Head of caudate nucleus (tissue), 42 donors: ENCODE measurements at regions not wholly inside any gene's neighbourhood (a gene's known extent, or its start where the extent isn't known, plus 50 kb on each side); places are given as distances from the start of the nearest gene placed in this dataset.

Experiments used
- DNase-seq, 42 donors: peaks; one replicate each; pipeline versions ENCODE4 v3.0.0 to v3.0.0-alpha.2; 2020 to 2021; ENCODE audit warnings: mixed read lengths in 7 of 42
- intact Hi-C: fragments of 100-400 bp; cut with DNase I; formaldehyde crosslinking; loops from one replicate; pipeline ENCODE4 v1.15.0; 2022

DNA sequence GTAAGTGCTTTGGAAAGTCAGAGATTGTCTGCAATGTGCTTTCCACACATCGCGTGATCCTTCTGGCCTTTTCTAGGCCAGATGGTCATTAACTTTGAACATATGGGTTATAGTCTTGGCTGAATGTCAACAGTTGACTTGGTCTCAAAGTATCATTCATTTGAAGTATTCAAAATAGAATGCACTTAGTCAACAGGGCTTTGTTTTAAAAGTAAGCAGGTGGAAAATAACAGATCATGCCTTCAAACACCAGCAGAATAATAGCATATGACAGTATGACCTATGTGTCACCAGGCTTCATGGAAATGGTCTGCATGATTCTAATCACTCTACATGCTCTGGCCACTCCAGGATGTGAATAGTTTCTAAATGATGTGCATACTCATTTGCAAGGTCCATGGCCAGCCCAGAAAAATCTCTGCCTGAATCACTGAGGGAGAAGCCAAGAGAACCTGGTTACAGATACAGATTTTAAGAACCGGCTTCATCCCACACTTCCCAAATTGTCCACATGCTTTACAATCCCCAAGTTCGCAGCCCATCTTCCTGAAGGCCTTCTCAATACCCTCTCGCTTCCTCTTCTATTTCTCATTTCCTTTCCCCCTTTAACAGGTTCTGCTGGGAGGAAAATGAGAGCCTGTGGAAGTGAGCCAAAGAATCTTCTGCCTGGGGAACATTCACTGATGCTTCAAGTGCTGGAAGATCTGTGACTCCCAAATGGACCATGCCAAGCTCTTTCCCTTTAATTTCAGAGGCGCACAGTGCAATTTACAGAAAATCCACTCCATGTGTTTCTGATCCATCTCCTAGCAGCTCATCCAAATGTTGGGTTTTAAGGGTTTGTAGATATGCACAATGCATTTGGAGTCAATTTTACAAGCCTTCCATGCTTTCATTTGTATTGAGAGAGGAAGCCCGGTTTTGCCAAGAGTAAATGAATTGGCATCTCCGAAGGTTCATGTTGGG lies 122.8 kb upstream of the GDF10 start:
- intact Hi-C loops = no loop called here

DNA sequence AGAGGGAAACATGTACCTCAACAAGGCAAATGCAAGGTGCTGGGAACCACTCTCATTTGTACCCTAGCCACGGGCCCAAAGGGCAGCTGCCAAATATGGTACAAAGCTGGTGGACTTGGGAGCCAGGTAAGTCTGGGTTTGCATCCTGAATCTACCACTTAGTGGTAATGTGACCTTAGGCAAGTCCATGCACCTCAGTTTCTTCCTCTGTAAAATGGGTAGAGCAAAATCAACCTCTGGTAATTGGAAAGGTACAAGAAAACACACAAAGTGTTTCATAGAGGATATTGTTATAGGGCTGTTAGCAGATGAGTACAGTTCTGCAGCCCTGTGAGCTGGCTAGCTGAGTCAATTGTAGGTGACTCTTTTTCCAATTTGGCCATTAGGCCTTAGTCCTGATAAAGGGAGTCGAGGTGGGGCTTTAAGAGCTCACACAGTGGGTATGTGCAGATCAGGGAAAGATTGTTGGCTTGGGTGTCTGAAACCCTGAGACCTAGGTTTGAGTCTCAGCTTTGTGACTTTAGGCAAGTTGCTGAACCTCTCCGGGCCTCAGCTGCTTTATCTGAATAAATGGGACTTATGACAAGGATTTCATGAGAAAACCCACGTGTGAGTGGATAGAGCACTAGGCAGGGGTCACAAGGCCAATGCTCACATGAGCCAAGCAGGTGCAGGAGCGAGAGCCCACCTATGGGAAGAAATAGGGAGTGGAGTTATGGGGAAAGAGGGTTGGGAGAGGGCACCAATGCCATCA lies 121.3 kb upstream of the GDF10 start:
- DNase-seq = peak in 2 of 42 donors; percentile 12 to 24
- intact Hi-C loops = no loop called here

More for the DNA sequence above, 122.8 kb upstream of the GDF10 start:
- DNase-seq = peak in 2 of 42 donors; percentile 21

DNA sequence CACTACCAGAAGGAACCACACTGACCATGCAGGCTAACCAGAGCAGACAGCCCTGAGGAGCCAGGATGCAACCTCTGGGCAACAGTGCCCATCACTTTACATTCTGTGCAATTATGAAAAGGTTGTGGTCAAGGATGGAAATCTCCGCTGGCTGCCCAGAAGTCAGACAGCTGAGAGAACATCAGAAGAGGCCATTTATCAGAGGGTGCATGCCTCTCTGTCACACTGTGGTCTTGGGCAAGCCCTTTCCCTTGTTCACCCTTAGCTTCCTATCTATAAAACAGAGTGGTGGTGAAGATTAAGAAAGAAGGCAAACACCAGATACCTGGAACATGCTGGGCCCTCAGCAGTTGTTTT lies 120.7 kb upstream of the GDF10 start:
- DNase-seq = peak in 1 of 42 donors; percentile 17
- intact Hi-C loops = no loop called here

DNA sequence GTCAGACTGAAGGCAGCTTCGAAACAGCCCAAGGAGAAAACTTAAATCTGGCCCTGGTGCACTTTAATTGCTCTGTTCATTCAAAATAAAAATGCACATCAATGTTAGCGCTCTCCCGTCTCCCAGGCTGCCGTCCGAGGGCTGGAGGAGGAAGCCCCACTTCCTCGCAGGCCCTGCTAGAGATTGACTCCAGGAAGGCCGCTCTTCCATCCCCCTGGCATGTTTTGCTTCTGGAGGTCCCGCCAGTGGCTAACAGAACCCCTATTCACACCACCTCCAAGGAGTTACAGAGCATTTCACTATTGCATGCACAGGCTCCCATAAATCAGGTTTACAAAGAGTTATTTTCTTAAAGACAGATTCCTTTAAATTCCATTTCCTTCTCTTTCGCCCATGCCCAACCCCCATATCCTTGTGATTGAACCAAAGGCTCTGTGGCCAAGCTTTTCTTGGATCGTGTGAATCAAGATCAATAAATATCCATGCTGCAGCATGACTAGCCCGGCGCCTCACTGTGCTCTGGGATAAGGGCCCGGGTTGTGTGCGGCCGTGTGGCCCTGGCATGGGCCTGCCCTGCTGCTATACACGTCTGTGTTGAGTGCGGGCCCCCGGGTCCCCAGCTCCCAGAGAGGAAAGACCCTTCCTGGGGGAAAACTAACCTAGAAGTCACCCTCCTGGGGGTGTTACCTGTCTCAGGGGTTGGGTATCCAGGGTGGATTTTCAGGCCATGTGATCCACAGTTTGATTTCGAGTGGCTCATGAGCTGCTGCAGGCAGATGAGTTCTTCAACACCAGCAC lies 118.7 kb upstream of the GDF10 start:
- peak in 2 of 42 donors; percentile 28 to 33 for DNase-seq
- intact Hi-C loops = no loop called here

DNA sequence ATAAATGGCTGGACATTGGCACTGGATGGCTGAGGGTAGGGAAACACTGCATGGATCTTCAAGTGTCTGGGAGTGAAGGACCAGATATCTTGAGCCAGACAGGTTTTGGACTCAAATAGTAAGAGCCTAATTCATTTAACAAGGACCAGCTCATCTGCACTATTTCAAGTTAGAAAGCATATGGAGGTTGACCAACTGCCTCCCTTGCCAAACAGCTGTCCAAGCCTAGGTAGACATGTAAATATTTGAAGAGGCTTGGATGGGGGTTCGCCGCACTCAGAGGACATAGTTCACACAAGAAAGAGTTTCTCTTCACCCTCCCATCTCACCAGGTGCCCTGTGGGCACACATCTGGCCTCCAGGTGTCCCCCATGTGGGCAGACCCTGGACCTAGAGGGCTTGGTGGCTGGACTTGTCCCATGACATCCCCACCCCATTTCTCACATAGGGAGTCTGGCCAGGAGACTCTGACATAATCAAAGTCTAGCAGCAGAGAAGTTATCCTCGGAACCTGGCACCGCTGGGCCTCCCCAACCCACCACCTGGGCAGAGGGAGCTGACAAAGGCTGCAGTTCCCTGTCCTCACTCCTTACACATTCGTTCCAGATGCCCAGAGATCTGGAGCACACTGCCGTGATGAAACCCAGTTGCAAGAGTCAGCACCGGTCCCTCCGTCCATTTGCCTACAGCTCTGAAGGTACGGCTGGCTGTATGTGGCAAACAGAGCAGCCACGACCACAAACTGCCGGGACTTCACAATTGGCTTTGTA lies 116.9 kb upstream of the GDF10 start:
- intact Hi-C loops = no loop called here
- no peak for DNase-seq

DNA sequence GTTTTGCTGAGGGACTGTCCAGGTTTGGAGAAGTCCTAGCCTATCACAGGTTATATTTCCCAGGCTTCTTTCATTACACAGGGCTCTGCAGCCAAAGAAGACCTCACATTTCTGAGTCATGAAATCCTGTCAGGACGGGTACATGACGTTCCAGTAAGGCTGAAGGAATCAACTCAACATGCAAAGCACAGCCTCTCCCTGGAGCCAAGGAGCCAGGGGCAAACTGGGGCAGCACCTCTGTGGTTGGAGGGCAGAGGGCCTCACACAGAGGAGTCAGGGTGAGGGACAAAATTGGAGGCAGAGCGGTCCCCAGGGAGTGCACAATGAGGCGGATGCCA lies 116.3 kb upstream of the GDF10 start:
- DNase-seq = peak in 2 of 42 donors; percentile 8 to 26
- intact Hi-C loops = no loop called here

DNA sequence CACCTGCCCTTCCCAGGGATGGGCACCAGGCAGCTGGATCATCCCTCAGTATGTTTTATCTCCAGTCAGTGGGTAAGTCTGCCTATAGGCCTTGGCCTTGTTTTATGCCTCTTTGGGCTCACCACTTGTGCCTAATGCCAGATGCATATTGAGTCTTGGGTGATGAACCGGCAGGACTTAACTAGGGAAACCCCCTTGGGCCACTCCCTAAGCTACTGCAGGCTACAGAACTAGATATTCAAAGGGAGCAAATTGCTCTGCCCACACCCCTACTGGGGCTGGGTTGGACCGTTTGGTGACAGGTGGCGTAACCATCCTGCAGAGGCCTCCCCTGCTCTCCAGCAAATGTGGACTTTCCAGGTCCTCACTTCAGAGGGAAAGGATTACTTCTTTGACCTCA lies 115.7 kb upstream of the GDF10 start:
- DNase-seq = no peak
- intact Hi-C loops = no loop called here

DNA sequence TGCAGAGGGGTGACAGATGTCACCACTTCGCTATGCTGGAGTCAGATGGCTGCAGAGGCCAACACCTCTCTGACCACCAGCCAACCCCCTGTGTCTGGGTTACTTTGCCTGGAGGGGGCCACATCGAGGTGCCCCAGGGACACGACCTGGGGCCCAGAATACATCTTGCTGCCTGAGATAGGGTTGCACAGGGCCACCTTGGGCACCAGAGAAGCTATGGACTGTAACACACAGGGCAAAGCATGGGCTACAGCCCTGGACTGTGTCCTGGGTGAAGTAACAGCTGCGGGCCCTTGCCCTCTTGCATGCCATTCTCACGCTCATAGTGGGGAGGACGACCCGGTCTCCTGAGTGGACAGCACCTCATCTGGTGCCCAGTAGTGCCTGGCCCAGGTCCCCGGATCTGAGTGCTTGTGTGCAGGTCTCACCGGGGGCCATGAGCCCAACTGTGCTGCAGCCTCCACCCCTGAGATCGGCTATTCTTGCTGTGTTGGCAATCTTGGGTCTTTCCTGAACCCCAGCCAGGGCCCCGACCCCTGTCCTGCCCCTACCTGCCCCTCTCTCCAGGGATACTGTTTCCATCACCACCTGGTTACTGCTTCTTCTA lies 115.2 kb upstream of the GDF10 start:
- intact Hi-C loops = no loop called here
- DNase-seq = peak in 1 of 42 donors; percentile 19

DNA sequence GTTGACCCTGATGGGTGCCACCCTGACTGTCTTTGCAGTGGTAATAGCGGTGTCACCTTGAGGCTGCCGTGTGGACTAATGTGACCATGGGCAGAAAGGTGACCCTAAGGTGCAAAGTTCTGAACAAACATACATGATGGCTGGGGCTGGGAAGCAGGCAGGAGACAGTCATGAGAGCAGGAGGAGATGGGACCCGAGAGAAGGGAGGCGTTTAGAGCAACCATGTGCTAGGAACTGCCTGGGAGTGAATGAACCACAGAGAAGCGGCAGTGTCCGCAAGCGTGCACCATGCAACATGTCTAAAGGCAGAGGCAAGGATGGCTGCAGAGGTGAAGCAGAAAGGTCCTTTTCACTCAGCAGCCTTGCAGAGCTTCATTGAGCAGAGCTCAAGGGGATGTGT lies 113.1 kb upstream of the GDF10 start:
- intact Hi-C loops = no loop called here

DNA sequence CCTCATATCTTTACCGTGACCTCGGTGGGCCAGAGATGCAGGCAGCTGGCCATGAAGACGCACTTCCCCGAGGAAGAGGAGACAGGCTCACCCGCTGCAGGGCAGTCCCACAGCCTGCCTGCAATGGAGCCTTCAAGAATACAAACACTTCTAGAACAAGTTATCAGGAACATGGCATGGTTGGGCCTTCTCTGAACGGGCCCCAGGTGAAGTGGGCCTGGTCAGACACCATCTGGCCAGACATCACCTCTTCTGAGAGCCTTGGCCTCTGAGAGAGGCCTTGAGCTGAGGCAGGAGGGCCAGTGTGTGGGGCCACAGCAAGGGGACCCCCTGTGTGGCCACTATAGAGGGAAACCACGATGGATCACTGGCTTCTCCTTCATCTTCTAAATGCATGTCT lies 112.4 kb upstream of the GDF10 start:
- intact Hi-C loops = no loop called here
- no peak for DNase-seq

More for the DNA sequence above, 113.1 kb upstream of the GDF10 start:
- peak in 1 of 42 donors; percentile 12 for DNase-seq

DNA sequence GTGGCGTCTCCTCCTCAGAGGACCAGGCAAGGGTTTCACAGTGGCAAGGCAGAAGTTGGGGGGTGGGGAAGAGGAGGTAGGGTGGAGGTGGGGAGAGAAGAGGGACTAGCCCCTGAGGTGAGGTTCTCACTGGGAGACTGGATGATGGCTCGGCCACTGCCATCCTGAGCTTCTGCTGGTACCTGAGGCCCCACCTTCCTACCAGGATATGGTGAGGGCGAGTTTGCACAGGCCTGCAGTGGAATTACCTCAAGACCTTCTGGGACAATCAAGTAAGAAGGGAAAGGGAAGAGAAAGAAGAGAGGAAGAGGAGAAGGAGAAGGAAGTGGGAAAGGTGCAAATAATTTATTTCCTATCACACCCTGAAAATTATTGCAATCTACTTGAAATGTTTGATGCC lies 111.8 kb upstream of the GDF10 start:
- intact Hi-C loops = no loop called here
- peak in 1 of 42 donors; percentile 18 for DNase-seq

DNA sequence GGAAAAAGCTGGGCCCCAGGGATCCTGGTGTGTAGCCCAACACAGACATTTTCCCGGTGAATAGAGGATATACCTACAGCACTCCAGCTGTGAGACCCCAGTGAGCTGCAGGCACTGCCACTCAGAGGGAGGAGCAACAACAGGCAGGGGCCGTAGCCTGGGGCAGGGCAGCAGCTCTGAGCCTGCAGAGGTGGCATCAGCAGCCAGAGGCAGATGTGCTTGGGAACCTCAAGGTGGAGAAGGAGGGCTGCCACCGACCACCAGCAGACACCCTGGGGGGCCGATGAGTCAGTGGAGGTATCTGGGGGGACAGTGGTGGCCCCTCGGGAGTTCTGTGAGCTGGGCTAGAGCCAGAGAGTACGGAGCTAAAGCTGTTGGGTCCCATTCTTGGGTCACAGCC lies 110.2 kb upstream of the GDF10 start:
- intact Hi-C loops = no loop called here
- no peak for DNase-seq

DNA sequence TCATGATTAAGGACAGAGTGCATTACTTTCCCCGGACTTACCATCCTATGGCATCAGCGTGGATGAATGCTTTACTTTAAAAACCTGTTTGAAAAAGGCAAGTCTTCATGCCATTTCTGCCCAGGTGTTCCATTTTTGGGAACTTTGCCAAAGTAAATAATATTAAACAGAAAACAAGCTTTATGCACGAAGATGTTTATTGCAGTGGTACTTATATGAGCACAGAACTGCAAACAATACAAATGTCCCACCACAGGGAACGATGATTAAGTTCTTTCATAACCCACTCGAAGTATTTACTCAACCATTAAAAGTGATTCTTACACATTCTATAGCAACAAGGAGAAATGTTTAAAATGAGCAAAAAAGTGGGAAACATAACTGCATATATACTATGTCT lies 109.7 kb upstream of the GDF10 start:
- intact Hi-C loops = no loop called here
- no peak for DNase-seq

DNA sequence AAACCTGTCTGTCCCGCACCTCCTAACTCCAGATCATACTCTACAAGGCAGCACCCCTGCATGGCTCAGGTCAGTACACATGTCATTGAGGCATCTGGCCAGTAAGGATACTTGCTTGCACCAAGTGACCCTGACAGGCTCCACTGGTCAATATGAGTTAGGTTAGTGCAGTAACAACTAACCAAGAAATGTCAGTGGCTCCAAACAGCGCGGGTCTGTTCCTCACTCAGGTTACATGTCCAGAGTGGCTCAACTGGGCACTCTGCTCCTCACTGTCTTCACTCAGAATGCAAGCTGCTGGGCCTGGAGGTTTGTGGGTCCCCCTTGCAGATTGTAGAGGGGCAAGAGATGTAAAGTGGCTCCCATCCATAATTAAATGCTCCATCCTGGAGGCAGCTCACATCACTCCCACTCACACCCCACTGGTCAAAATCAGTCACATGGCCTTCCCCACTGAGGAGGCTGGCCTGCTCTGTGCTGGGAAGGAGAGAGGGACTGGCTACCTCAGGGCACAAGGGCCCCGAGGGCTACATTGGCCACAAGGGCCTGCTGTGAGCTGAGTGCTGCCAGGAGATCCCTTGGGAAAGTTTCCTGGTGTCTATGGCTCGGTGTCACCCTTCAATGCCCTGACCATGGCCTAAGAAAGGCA lies 109.1 kb upstream of the GDF10 start:
- intact Hi-C loops = no loop called here
- no peak for DNase-seq

DNA sequence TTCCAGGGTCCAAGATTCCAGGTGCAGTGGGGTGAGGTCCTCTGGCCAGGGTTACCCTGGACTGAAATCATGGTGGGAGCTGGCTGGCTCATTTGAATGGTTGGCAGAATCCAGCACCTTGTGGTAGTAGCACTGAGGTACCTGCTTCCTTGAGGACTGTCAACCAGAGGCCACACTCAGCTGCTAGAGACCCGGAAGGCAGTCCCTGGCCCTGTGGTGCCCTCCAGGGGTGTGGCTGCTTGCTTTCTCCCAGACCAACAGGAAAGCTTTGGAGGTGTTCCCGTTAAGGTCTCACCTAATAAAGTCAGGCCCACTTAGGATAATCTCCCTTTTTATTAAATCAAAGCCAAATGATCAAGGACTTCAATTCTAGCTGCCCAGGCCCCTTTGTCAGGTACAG lies 107.7 kb upstream of the GDF10 start:
- intact Hi-C loops = no loop called here
- no peak for DNase-seq

DNA sequence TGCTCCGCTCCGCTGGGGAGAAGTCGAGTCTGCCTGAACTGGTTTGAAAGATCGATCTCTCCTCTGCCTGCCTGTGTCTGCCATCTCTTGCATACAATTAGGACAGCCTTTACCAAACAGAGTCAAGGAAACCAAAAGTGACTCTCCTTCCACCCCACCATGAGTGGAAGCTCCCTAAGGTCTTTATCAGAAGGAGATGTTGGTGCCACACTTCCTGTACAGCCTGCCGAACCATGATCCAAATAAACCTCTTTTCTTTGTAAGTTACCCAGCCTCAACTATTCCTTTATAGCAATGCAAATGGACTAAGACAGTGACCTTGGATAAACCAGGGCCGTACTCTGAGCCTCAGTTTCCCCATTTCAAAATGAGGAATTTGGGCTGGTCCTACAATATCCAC lies 106.3 kb upstream of the GDF10 start:
- intact Hi-C loops = no loop called here
- DNase-seq = no peak

DNA sequence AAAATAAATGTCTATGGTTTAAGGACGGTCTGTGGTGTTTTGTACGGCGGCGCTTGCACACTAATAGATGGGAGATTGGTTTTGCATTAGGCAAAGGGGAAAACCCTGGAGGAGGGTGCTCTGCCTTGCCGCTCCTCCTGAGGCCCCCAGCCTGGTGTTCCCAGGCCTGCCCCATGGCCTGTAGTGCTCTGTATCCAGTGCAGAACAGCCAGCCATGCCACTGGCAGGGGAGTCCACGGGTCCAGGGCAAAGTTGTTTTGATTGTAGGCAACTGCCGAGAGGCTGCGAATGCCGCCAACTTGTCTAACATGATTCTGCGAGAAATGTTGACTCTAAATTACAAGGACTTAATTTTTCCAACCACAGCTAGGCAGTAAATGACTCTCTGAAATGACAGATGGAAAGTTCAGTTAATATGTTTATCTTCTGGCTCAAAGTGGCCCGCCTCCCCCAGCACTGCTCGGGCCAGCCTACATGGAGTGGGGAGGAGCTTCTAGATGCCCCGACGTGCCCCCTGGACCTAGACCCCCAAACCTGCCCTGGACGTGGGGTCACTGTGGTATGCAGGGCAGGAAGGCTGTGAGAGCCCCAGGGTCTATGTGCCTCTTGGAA lies 104.6 kb upstream of the GDF10 start:
- intact Hi-C loops = no loop called here
- DNase-seq = no peak

DNA sequence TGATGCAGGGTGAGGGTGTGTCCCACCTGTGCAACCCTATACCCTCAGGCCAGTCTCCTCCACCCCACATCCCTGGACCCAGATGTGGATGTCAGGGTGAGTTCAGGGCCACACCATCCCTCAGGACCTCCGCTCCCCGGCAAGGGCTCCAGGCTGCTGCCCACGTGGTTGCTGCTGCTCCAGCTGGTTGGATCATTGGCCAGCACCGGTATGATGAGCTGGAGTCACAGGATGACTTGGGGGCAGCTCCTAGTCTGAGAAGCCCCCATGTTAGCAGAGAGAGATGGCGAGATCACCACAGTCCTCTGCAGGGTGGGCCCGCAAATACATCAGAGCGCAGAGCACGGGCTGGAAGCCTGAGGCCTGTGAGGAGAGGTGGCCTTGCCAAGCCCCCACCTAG lies 103.3 kb upstream of the GDF10 start:
- DNase-seq = no peak
- intact Hi-C loops = no loop called here
